Inflammatory macrophage treated with lipopolysaccharide for 1 hour (primary cell): ENCODE measurements at regions not wholly inside any gene's neighbourhood (a gene's known extent, or its start where the extent isn't known, plus 50 kb on each side); places are given as distances from the start of the nearest gene placed in this dataset.

Source experiments
- DNase-seq, 2 donors: peaks; one replicate each; pipeline ENCODE4 v3.0.0-alpha.2; 2020 to 2022

DNA sequence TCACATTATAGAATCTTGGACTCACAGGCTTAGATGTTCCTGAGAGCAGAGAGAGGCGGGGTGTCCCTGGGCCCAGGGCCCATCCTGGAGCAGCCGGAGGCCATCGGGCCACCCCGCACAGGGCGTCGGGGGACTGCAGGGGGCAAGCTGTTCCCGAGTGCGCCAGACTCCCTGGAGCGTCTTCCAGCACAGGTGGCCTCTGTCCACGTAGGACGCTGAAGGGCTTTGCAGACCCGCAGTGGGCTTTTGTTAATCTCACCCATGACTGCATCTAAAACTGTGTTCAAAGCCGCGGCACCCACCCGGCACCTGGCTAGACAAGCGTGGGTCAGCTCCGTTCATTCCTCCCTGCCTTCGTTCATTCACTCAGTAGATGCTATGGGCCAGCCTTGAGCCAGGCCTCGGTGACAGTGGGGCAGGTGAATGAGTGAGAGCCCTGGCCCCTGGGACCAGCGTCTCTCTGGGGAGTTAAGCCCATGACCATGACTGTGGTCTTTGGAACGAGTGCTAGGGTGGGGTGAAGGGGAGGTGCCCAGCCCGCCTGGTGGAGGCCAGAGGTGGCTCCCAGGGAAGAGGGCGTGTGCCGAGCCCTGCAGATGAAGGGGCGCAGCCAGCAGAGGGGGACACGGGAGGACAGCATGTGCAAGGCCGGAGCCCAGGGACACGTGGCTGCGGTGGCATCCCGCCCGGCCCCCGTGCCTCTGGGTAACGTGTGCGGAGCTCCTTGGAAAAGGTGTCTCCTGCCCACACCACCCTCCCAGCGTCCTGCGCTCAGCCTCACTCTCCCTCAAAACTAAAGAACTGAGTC, 98.3 kb downstream of the HMX1 start:
- no peak for DNase-seq

DNA sequence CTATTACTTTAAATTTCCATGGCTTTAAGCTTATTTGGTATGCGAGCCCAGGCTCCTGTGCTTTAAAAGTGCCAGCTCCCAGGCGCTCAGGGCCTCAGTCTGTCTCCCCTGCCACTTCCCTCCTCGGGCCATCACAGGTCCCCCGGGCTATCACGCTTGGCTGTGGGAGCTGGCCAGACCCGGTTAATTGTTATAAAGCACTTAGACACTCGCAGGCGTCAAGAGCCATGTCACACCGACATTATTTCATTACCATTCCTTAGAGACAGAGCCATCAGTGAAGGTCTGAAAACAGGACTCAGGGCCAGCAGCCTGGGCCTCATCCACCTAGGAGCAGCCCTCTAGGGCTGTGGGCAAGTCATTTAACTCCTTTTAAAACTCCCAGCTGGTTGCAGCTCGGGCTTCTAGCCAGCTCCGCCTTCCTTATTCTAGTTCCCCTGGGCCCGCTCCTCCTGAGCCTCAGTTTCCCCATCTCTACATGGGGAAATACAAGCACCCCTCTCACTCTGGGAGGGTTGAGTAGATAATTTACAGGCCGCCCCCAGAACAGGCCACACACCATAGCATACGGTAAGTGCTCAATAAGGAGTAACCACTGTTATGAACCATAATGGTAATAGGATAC, 99.0 kb downstream of the HMX1 start:
- DNase-seq, result no peak

- DNase-seq, result no peak
These were observed 100.0 kb downstream of the HMX1 start for GRCh38 chr4:8771666-8772065.

DNA sequence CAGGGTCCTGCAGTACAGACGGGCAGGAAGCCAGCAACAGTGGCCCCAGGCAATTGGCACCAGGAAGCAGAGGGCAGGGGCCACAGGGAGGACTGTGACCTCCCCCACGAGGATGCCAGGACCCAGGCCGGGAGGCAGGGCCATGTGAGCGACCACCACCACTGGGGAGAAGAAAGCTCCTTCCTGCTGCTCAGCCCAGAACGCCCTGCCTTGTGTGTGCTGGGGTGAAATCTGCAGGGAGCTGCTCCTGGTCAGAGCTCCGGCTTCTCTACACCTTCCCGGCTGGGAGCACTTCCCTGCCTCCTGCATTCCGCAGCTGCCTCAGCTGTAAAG, 100.4 kb downstream of the HMX1 start:
- no peak for DNase-seq

- no peak for DNase-seq
These were observed 101.0 kb downstream of the HMX1 start for GRCh38 chr4:8770518-8771257.

GRCh38 chr4:8769645-8770517, 101.8 kb downstream of the HMX1 start:
- DNase-seq, result no peak

DNA sequence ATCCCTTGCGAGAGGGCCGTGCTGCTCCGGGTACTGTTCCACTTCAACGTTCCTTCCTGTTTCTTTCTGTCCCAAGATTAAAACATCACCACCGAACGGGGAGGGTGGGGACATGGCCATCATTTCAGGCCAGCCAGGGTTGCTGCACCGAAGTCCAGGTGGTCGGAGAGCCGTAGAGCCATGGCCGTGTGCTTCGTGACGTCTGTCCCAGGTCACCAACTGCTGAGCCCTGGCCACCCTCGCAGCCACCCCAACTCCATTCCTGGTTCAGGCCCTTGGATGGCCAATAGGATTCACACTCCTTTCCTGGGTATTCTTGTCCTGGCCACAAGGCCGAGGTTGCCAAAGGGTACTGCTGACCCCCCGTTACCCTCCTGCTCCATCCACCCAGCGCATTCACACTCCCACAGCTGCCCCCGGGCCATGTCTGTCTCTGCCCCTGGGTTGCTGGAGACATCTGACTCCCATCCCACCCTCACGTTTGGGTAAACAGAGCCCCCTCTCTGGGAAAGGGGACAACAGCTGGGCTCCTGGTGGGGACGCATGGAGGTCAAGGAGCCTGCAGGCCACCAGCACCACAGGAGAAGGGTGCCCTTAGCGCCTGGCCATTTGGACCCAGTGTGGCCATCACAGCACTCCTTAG, 103.2 kb downstream of the HMX1 start:
- no peak for DNase-seq

GRCh38 chr4:8766610-8767009, 105.0 kb downstream of the HMX1 start:
- no peak for DNase-seq

GRCh38 chr4:8765631-8766590, 105.7 kb downstream of the HMX1 start:
- no peak for DNase-seq

DNA sequence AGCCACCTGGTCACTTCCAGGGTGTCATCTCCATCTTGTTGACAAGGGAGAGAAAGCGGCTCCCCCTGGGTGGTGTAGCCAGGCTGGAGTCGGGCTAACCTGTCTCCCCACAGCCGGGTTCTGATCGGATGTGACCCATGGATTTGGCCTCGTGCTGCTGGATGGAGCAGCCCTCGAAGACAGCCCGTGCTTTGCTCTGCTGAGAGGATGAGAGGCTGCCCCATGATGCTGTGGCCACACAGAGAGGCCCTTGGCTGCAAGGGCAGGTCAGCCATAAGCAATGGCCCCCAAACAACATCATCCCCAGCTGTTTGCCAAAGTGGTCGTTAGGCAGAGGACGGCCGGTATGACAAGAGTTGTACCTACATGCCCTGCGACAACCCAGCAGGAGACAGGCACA, 106.6 kb downstream of the HMX1 start:
- DNase-seq, result no peak

DNA sequence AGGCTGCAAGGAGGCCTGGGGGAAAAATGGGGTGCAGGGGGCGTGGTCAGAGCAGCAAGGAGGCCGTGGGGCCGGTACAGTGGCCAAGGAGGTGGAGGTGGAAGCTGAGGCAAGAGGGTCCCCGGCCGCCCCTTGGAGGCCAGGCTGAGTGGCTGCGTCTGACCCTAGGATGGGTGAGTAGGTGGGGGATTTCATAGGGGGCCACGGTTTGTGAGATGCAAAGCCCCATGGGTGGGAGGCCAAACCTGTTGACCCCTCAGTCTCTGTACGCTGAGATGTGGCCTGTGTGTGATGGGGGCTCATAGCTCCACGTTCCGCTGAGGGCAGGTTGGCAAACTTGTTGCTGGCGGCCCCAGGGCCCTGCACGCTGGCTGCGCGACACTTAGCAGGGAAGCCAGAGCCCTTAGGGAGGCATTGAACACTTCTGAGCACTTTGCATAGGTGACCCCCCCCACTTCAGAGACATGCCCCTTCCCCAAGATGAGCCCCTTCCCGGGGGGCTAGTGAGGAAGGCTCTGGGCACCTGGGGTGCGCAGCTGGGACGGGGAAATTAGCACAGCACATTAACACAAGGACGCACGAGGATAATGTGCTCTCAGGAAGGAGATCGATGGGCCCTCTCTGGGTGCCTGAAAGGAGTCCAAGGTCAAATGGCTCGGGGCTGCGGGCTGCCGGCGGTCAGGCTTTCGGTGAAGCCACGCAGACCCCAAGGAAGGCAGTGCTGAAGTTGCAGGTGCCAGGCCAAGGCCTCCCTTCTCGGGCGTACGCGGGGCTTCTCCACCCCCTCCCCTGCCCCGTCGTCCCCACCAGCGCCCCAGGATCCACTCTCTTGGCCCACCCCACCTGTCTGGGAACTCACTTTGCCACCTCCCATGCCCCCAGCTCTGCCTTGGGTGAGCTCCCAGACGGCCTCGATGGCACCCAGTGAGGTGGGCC, 107.4 kb downstream of the HMX1 start:
- DNase-seq, result no peak

DNA sequence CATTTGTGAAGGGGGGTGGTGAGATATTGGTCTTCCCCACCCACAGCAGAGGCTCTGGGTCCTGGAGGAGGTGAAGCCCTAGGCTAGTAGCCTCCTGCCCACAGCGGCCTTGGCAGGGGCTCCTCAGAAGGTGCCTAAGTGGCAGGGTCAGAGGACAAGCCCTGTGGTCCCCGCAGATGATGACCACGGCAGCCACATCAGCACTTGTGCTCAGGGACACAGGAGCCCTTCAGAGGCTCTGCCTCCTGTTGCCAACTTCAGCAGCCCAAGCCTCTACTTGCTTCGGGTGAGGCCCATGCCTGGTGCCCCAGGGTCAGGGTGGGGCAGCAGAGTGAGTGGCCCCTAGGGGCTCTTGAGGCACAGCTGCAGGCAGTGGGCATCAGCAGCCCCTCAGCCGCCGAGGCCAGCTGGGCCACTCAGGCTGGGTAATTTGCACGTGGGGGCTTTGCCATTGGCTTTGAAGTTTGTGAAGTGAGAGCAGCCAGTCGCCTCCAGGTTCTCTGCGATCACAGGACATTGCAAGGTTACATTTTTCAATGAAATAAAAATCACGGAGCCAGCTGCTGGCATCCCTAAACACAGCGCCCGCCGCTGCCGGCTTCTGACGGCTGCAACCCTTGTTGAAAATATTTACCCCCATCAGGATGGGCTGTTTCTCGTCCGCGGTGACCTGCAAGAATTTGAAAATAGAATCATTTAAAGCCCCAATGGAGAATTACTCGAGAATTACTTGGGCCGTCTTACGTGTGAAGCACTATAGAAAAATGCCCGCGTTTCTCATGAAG, 108.5 kb downstream of the HMX1 start:
- no peak for DNase-seq

GRCh38 chr4:8762356-8762755, 109.3 kb downstream of the HMX1 start:
- no peak for DNase-seq

DNA sequence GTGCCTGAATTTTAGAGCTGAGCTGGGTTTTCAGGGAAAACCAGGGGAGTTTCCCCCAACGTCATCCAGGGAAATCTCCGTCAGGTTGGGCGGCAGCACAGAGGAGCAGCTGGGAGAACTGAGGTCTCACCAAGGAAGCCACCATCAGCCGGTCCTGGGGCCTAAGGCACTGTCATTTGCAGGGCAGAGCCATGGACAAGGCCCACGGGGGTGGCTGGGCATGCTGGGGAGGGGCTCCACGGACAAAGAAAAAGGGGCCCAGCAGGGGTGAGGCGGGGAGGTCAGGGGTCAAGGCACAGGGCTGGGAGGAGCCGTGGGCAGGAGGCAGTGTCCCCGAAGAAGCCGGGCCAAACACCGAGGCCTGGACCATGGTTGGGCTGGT, 109.8 kb downstream of the HMX1 start:
- no peak for DNase-seq

- DNase-seq, result no peak
These were observed 110.3 kb downstream of the HMX1 start for GRCh38 chr4:8761167-8761823.

- DNase-seq, result no peak
These were observed 111.1 kb downstream of the HMX1 start for GRCh38 chr4:8760561-8760960.

GRCh38 chr4:8759987-8760386, 111.7 kb downstream of the HMX1 start:
- DNase-seq, result no peak

DNA sequence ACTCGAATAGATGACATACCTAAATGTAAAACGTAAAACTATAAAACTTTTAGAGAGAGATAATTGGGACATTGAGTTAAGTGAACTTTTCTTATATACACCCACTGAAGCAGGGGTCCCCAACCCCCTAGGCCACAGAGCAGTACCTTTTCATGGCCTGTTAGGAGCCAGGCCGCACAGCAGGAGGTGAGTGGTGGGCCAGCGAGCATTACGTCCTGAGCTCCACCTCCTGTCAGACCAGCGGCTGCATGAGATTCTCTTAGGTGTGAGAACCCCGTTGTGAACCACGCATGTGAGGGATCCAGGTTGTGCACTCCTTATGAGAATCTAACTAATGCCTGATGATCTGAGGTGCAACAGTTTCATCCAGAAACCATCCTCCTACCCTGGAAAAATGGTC, 114.8 kb downstream of the HMX1 start:
- DNase-seq, result no peak
